Brain microvascular endothelial cell (primary cell): ENCODE measurements at regions not wholly inside any gene's neighbourhood (a gene's known extent, or its start where the extent isn't known, plus 50 kb on each side); places are given as distances from the start of the nearest gene placed in this dataset.
A peak's percentile ranks its signal among the peaks of the same experiment; 100 is the strongest.

Experiments used
- DNase-seq: peaks from one replicate; pipeline ENCODE4 v3.0.0-alpha.2; 2020
- H3K27ac ChIP-seq: fragments of 250-450 bp; sonication (Bioruptor Pico); 2 replicates; pipeline ENCODE4 v1.5.1; 2020; ENCODE audit warnings: mild to moderate bottlenecking, moderate library complexity
- H3K27me3 ChIP-seq: fragments of 250-450 bp; sonication (Bioruptor Pico); replicated peaks from 2 replicates; pipeline ENCODE4 v1.5.1; 2020; ENCODE audit warnings: mild to moderate bottlenecking
- H3K36me3 ChIP-seq: fragments of 250-450 bp; sonication (Bioruptor Pico); replicated peaks from 2 replicates; pipeline ENCODE4 v1.5.1; 2020; ENCODE audit warnings: mild to moderate bottlenecking
- H3K4me3 ChIP-seq: 2 replicates; pipeline ENCODE4 v1.5.1; 2011; ENCODE audit warnings: low read depth, mild to moderate bottlenecking, control low read depth, low read length, moderate library complexity
- in situ Hi-C: cut with HindIII; loops from 2 replicates; pipeline ENCODE4 v1.10.0; 2017; ENCODE audit warnings: low sequenced_read_pairs, low pct_ligation_motif_present
- TF ChIP-seq, protein P1 (sequence below): IDR thresholded peaks from 2 replicates; pipeline ENCODE4 v1.5.1; 2011; ENCODE audit warnings: low read depth, mild to moderate bottlenecking, moderate library complexity, low read length, control low read depth, inconsistent platforms; ENCODE audit errors: missing control alignments

DNA sequence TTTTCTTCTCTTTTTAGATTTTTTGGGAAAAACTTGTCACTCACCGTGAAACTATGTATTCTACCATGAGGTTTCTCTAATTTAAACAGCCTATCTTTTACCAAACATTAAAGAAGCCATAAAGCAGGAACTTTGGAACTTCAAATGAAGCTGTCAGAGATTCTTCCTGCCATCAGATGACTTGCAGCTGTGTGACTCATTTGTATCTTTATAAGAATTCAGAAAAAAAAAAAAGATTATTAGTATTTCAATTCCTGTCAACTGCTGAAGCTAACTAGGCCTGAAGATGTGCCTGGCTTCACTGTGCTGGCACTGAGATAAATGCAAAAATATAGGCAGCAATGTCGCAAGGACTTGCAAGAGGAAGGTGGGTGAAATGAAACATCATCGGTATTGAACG lies 1399.1 kb upstream of the PIK3C3 start:
- Histone ChIP-seq H3K36me3 (no peaks in the 10 kb centered on the region), H3K27ac (no peak overlapping the region), H3K4me3 (no peak overlapping the region), H3K27me3 (no peaks in the 10 kb centered on the region)
- DNase-seq: no peak
- TF ChIP-seq, protein P1, sequence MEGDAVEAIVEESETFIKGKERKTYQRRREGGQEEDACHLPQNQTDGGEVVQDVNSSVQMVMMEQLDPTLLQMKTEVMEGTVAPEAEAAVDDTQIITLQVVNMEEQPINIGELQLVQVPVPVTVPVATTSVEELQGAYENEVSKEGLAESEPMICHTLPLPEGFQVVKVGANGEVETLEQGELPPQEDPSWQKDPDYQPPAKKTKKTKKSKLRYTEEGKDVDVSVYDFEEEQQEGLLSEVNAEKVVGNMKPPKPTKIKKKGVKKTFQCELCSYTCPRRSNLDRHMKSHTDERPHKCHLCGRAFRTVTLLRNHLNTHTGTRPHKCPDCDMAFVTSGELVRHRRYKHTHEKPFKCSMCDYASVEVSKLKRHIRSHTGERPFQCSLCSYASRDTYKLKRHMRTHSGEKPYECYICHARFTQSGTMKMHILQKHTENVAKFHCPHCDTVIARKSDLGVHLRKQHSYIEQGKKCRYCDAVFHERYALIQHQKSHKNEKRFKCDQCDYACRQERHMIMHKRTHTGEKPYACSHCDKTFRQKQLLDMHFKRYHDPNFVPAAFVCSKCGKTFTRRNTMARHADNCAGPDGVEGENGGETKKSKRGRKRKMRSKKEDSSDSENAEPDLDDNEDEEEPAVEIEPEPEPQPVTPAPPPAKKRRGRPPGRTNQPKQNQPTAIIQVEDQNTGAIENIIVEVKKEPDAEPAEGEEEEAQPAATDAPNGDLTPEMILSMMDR: no peak
- in situ Hi-C loops: no loop called here

DNA sequence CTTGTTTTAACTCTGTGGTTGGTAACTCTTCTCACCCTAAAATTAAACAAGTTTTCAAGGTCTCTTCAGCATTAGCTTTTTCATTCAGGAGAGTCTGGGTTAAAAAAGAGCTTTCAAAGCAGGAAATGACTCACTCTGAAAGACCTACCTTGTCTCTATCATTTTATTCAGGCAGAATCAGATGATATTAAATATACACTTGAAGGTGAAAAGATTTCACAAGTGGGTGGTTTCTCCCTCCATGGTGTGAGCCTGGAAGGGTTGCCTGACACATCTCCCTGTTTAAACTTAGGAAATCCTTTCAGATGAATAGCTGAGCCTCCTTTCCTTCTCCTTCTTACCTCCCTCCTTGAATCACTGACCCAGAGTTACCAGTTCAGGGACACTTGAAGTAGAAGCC lies 1402.0 kb upstream of the PIK3C3 start:
- no peak for DNase-seq
- TF ChIP-seq, protein P1: no peak
- H3K27me3 ChIP-seq: no peaks in the 10 kb centered on the region
- H3K27ac ChIP-seq: no peak overlapping the region
- no peaks in the 10 kb centered on the region for H3K36me3 ChIP-seq
- no peak overlapping the region for H3K4me3 ChIP-seq
- in situ Hi-C loops: no loop called here

DNA sequence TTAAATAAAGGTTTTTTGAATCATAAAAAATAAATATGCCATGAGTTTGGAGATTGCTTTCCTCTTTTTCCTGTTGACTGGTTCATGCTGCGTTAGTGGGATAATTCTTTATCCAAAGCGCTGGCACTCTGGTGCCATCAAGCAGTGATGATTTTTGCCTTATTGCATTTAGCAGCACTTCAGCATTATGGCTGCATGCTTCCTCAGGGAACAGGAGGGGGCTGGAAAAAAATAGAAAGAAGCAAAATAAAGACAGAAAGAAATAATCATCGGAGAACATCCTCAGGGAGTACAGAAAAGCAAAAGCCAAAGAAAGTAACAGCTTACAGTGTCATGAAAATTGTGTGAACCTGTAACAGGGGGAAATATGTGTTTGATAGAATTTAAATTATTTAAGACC lies 1408.2 kb upstream of the PIK3C3 start:
- no peak overlapping the region for H3K27ac ChIP-seq
- no peak overlapping the region for H3K4me3 ChIP-seq
- DNase-seq: no peak
- H3K27me3 ChIP-seq: no peaks in the 10 kb centered on the region
- H3K36me3 ChIP-seq: no peaks in the 10 kb centered on the region
- in situ Hi-C loops: no loop called here
- TF ChIP-seq, protein P1: no peak

DNA sequence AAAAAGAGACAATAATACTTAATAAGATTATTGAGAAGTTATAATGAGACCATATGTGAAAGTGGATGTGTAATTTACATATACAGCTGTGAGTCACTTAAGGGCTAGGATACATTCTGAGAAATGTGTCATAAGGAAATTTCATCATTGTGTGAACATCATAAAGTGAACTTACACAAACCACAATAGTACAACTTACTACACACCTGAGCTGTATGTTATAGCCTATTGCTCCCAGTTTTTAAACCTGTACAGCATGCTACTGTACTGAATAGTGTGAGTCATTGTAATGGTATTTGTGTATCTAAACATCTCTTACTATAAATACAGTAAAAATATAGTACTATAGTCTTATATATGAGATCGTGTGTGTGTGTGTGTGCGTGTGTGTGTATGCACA lies 1420.3 kb upstream of the PIK3C3 start:
- TF ChIP-seq, protein P1: no peak
- DNase-seq: peak; percentile 2
- Histone ChIP-seq H3K4me3 (no peak overlapping the region), H3K36me3 (no peaks in the 10 kb centered on the region), H3K27ac (no peak overlapping the region), H3K27me3 (no peaks in the 10 kb centered on the region)
- in situ Hi-C loops: no loop called here

DNA sequence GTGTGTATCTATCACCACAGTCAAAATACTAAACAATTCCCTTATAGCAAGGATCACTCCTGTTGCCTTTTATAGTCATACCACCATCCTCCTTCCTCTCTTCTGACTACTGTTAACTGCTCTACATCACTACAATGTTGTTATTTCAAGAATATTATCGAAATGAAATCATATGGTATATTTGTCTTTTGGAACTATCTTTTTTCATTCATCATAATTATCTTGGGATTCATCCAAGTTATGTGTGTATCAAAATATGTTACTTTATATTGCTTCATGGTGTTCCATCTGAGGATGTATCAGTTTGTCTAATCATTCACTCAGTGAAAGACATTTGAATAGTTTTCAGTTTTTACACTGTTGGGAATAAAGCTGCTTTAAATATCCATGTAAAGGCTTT lies 1423.0 kb upstream of the PIK3C3 start:
- Histone ChIP-seq H3K27ac (peak overlapping the region; percentile 30), H3K36me3 (no peaks in the 10 kb centered on the region), H3K4me3 (no peak overlapping the region), H3K27me3 (no peaks in the 10 kb centered on the region)
- peak; percentile 13 for DNase-seq
- in situ Hi-C loops: no loop called here
- TF ChIP-seq, protein P1: no peak

DNA sequence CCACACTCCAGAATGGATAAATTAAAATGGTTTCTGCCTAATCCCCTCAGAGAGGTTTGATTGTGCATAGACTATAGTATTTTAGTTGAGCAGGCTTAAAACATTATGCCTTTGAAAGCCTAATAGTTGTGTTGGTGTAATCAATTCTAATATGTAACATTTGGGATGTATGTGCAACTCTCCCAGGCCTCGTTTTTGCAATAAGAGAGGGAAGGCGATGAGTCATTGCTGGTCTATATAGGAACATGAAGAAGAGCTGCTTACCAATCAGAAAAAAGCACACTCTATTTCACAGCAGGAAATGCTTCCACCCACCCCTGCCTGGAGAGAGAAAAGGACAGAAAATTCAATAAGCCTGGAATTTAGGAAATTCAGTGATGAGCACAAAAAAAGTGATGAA lies 1424.0 kb upstream of the PIK3C3 start:
- peak; percentile 9 for DNase-seq
- H3K36me3 ChIP-seq: no peaks in the 10 kb centered on the region
- in situ Hi-C loops: no loop called here
- H3K27ac ChIP-seq: no peak overlapping the region
- no peak overlapping the region for H3K4me3 ChIP-seq
- TF ChIP-seq, protein P1: no peak
- H3K27me3 ChIP-seq: no peaks in the 10 kb centered on the region
